ENCODE measurements at regions not wholly inside any gene's neighbourhood (a gene's known extent, or its start where the extent isn't known, plus 50 kb on each side); places are given as distances from the start of the nearest gene placed in this dataset.
"Not testable (repeated sequence)": the region's sequence is repeated elsewhere in the genome, so short reads cannot be mapped to it uniquely, and the experiment has no call there.

GRCh38 chr1:201720522-201720844 is 108.5 kb upstream of the IPO9 start:
- CTCF ChIA-PET: interaction anchor here (0.9 to 1.4 kb wide), 3 partner anchors 11 to 73 kb away, joined by 5 to 8 read pairs (median 5); no protein-coding TSS in a partner anchor
- Mint-ChIP-seq H3K36me3 (ENCODE audit: low read depth) (no peaks in the 10 kb centered on the region), H3K4me3 (no peak overlapping the region), H3K27me3 (ENCODE audit: low read depth) (no peaks in the 10 kb centered on the region), H3K9me3 (no peaks in the 10 kb centered on the region), H3K4me1 (ENCODE audit: low read depth) (no peaks in the 10 kb centered on the region), H3K27ac (no peak overlapping the region)
- DNase-seq: no peak
- intact Hi-C loops (cut with micrococcal nuclease): no loop called here

DNA sequence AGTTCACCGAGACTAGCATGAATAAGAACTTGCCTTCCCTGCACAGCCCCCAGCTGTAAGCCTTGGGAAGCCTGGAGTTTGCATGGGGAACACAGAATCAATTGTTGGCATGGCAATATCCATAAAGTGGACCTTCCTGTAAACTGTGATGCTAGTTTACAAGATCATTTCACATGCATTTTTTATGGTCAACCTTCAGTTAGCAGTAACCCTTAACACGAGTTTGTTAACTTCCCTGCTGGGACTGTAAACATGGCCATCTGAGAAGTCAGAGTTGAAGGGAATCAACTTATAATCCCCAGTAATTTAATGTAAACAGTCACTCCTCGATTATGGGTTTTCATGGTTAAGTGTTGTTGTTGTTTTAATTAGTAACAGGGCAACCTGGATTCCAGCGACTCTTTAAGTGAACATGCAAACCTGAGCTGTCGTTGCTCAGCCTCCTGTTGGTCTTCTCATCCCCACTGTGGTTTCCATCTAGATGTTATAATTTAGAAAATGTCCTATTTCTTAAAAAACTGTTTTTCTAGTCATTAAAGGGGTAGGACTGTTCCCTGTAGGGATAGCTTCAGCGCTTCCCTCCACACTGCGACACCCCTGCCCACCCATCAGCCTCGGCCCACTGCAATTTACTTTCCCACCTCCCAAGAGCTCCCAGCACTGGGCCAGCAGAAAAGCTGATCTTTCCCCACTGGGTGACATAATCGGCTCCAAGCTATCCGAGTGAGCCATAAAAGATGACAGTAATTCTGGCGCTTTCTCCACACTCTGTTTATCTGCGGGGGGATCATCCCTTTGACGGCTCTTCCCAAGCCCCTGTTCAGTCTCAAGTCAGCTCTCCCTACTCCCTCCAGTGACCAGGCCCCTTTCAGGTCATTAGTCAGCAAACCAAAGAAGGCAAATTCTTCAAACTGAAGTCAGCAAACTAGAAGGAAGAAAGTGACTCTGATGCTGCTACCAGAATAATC is 107.6 kb upstream of the IPO9 start:
- DNase-seq: no peak
- no peaks in the 10 kb centered on the region for H3K4me1 Mint-ChIP-seq (ENCODE audit: low read depth)
- H3K36me3 Mint-ChIP-seq (ENCODE audit: low read depth): no peaks in the 10 kb centered on the region
- intact Hi-C loops (cut with micrococcal nuclease): no loop called here
- CTCF ChIA-PET: interaction anchor here (0.9 to 1.4 kb wide), 2 partner anchors 12 to 16 kb away, joined by 5 to 8 read pairs; no protein-coding TSS in a partner anchor
- no peaks in the 10 kb centered on the region for H3K27me3 Mint-ChIP-seq (ENCODE audit: low read depth)
- no peaks in the 10 kb centered on the region for H3K9me3 Mint-ChIP-seq
- H3K4me3 Mint-ChIP-seq: no peak overlapping the region
- H3K27ac Mint-ChIP-seq: no peak overlapping the region

DNA sequence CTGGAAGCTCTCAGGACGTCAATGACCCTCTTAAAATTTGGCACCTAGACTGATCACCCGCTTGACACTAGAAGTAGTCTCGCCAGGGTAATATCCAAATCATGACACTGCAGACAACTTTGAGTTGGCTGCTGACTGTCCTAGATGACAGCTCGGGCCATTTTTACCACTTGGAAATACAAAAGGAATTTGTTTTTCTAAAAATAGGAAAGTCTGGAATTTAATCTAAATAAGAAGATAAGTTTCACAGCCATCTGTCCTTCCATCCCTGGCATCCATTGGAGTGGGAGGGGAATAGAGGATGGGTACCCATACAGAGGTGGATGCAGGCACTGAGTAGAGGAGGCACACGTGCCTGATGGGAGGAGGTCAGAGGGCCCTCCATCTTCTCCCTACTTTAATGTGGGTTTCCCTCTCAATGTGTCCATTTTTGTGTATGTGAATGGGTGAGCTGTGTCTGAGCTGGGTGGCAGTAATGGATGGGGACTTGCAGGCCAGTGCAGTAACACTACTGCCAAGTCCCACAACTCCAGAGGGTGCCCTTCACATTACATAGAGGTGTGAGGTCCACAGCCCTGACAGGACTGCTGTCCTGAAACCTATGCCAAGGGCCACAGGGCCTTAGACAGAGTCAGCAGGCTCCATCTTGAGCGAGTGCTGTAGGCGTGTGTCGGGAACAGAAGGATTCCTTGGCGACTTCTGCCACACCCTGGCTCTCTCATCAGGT is 104.8 kb upstream of the IPO9 start:
- intact Hi-C loops (cut with micrococcal nuclease): no loop called here
- Mint-ChIP-seq H3K27ac (no peak overlapping the region), H3K36me3 (ENCODE audit: low read depth) (no peaks in the 10 kb centered on the region), H3K4me3 (no peak overlapping the region), H3K4me1 (ENCODE audit: low read depth) (no peaks in the 10 kb centered on the region), H3K27me3 (ENCODE audit: low read depth) (no peaks in the 10 kb centered on the region), H3K9me3 (no peaks in the 10 kb centered on the region)
- DNase-seq: no peak
- CTCF ChIA-PET: interaction anchor here (1.2 to 2.0 kb wide), 3 partner anchors 13 to 69 kb away, joined by 3 to 5 read pairs (median 3); no protein-coding TSS in a partner anchor

DNA sequence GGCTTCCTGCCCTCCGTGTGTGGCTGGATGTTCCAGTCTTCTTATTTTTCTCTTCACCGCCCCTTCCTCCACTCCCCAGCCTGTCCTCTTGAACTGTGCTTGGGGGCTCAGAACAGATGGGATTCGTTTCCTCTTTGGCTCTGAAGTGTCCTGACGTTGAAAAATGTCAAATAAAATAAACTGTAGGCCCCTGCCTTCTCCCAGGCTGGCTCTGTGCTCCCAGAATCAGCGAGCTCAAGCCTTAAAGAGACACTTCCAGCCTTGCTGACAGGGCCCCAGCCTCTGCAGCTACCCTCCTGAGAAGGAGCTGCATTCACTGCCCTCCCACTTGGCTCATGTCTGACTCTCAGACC is 104.2 kb upstream of the IPO9 start:
- intact Hi-C loops (cut with micrococcal nuclease): no loop called here
- Mint-ChIP-seq H3K9me3 (no peaks in the 10 kb centered on the region), H3K4me3 (no peak overlapping the region), H3K27me3 (ENCODE audit: low read depth) (no peaks in the 10 kb centered on the region), H3K4me1 (ENCODE audit: low read depth) (no peaks in the 10 kb centered on the region), H3K36me3 (ENCODE audit: low read depth) (no peaks in the 10 kb centered on the region), H3K27ac (no peak overlapping the region)
- CTCF ChIA-PET: no interaction called here
- no peak for DNase-seq

DNA sequence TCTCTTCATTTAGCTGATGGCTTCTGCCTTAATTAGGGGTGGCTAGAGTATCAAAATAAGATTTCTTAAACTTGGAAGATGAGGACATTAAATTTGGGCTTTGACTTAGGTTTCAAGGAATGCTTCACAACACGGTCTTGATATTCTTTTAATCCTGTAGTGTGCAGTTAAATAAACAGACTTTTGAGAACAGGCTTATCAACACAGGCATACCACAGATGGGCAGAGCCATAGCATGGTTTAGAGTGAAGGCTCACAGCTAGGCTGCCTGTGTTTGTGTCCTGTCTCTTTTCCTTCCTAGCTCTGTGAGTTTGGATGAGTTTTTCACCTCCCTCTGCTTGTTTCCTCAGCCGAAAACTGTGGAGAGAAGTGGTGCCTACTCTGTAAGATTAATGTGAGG is 102.3 kb upstream of the IPO9 start:
- Mint-ChIP-seq H3K27ac (no peak overlapping the region), H3K27me3 (ENCODE audit: low read depth) (peaks cover 3% of the 10 kb centered on the region), H3K4me3 (no peak overlapping the region), H3K9me3 (no peaks in the 10 kb centered on the region), H3K4me1 (ENCODE audit: low read depth) (no peaks in the 10 kb centered on the region), H3K36me3 (ENCODE audit: low read depth) (no peaks in the 10 kb centered on the region)
- DNase-seq: no peak
- CTCF ChIA-PET: interaction anchor here (1.8 kb wide), 1 partner anchor 17 kb away, joined by 10 read pairs; no protein-coding TSS in a partner anchor
- intact Hi-C loops (cut with micrococcal nuclease): no loop called here

DNA sequence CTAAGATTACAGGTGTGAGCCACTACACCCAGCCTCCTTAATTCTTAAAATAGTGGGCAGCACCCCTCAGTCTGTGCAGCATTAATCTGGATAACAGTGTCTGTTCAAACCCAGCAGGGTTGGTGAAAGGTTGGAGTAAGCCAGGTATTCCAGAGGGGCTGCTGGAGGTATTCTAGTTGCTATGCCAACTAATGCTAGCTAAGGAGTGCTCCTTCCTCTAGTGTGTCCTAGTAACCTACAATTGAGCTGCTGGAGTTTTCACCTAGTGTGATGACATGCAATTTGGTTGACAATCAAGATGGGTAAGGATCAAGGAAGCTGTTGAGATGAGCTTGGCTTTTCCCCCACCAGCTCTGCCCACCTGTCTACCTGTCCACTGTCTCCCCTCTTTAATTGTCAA is 100.2 kb upstream of the IPO9 start:
- no peaks in the 10 kb centered on the region for H3K4me1 Mint-ChIP-seq (ENCODE audit: low read depth)
- intact Hi-C loops (cut with micrococcal nuclease): no loop called here
- no peak overlapping the region for H3K27ac Mint-ChIP-seq
- no peaks in the 10 kb centered on the region for H3K36me3 Mint-ChIP-seq (ENCODE audit: low read depth)
- H3K9me3 Mint-ChIP-seq: no peaks in the 10 kb centered on the region
- no peak for DNase-seq
- H3K4me3 Mint-ChIP-seq: no peak overlapping the region
- peaks cover 3% of the 10 kb centered on the region for H3K27me3 Mint-ChIP-seq (ENCODE audit: low read depth)
- CTCF ChIA-PET: interaction anchor here (1.5 kb wide), 1 partner anchor 64 kb away, joined by 5 read pairs; no protein-coding TSS in a partner anchor

GRCh38 chr1:201729973-201730608 is 98.9 kb upstream of the IPO9 start:
- H3K4me3 Mint-ChIP-seq: no peak overlapping the region
- intact Hi-C loops (cut with micrococcal nuclease): no loop called here
- H3K27ac Mint-ChIP-seq: no peak overlapping the region
- no peaks in the 10 kb centered on the region for H3K9me3 Mint-ChIP-seq
- H3K36me3 Mint-ChIP-seq (ENCODE audit: low read depth): no peaks in the 10 kb centered on the region
- no peak for DNase-seq
- CTCF ChIA-PET: interaction anchor here (1.5 kb wide), 1 partner anchor 63 kb away, joined by 5 read pairs; no protein-coding TSS in a partner anchor
- no peaks in the 10 kb centered on the region for H3K4me1 Mint-ChIP-seq (ENCODE audit: low read depth)
- H3K27me3 Mint-ChIP-seq (ENCODE audit: low read depth): peaks cover 3% of the 10 kb centered on the region

GRCh38 chr1:201730611-201731010 is 98.3 kb upstream of the IPO9 start:
- no peaks in the 10 kb centered on the region for H3K4me1 Mint-ChIP-seq (ENCODE audit: low read depth)
- H3K36me3 Mint-ChIP-seq (ENCODE audit: low read depth): no peaks in the 10 kb centered on the region
- intact Hi-C loops (cut with micrococcal nuclease): no loop called here
- CTCF ChIA-PET: no interaction called here
- H3K9me3 Mint-ChIP-seq: no peaks in the 10 kb centered on the region
- no peak overlapping the region for H3K27ac Mint-ChIP-seq
- no peak overlapping the region for H3K4me3 Mint-ChIP-seq
- DNase-seq: no peak
- H3K27me3 Mint-ChIP-seq (ENCODE audit: low read depth): peaks cover 3% of the 10 kb centered on the region

GRCh38 chr1:201731142-201731541 is 97.8 kb upstream of the IPO9 start:
- peaks cover 3% of the 10 kb centered on the region for H3K27me3 Mint-ChIP-seq (ENCODE audit: low read depth)

GRCh38 chr1:201731592-201731991 is 97.4 kb upstream of the IPO9 start:
- CTCF ChIA-PET: interaction anchor here (0.5 to 1.1 kb wide), 5 partner anchors 22 to 219 kb away, joined by 3 to 5 read pairs (median 4); no protein-coding TSS in a partner anchor
- no peaks in the 10 kb centered on the region for H3K4me1 Mint-ChIP-seq (ENCODE audit: low read depth)
- DNase-seq: no peak
- intact Hi-C loops (cut with micrococcal nuclease): no loop called here
- no peak overlapping the region for H3K4me3 Mint-ChIP-seq
- no peaks in the 10 kb centered on the region for H3K36me3 Mint-ChIP-seq (ENCODE audit: low read depth)
- peaks cover 3% of the 10 kb centered on the region for H3K27me3 Mint-ChIP-seq (ENCODE audit: low read depth)
- no peaks in the 10 kb centered on the region for H3K9me3 Mint-ChIP-seq
- no peak overlapping the region for H3K27ac Mint-ChIP-seq

More at GRCh38 chr1:201731142-201731541, 97.8 kb upstream of the IPO9 start:
- CTCF ChIA-PET: interaction anchor here (0.5 to 1.1 kb wide), 4 partner anchors 22 to 171 kb away, joined by 3 to 5 read pairs (median 4); no protein-coding TSS in a partner anchor
- H3K4me1 Mint-ChIP-seq (ENCODE audit: low read depth): no peaks in the 10 kb centered on the region
- no peaks in the 10 kb centered on the region for H3K36me3 Mint-ChIP-seq (ENCODE audit: low read depth)
- no peak overlapping the region for H3K4me3 Mint-ChIP-seq
- H3K9me3 Mint-ChIP-seq: no peaks in the 10 kb centered on the region
- no peak overlapping the region for H3K27ac Mint-ChIP-seq
- intact Hi-C loops (cut with micrococcal nuclease): no loop called here
- DNase-seq: no peak

- Mint-ChIP-seq H3K27me3 (ENCODE audit: low read depth) (peaks cover 3% of the 10 kb centered on the region), H3K4me1 (ENCODE audit: low read depth) (no peaks in the 10 kb centered on the region), H3K36me3 (ENCODE audit: low read depth) (no peaks in the 10 kb centered on the region), H3K4me3 (no peak overlapping the region), H3K9me3 (no peaks in the 10 kb centered on the region), H3K27ac (no peak overlapping the region)
- no peak for DNase-seq
- CTCF ChIA-PET: interaction anchor here (0.7 to 0.9 kb wide), 2 partner anchors 173 to 220 kb away, joined by 3 to 5 read pairs; no protein-coding TSS in a partner anchor
- intact Hi-C loops (cut with micrococcal nuclease): no loop called here
Observed at GRCh38 chr1:201732351-201732750, 96.6 kb upstream of the IPO9 start.

- CTCF ChIA-PET: interaction anchor here (1.1 kb wide), 1 partner anchor 25 kb away, joined by 3 read pairs; no protein-coding TSS in a partner anchor
- DNase-seq; H3K27ac Mint-ChIP-seq; H3K9me3 Mint-ChIP-seq; H3K4me3 Mint-ChIP-seq; intact Hi-C loops (cut with micrococcal nuclease); H3K4me1 Mint-ChIP-seq (ENCODE audit: low read depth); H3K36me3 Mint-ChIP-seq (ENCODE audit: low read depth): not testable (repeated sequence)
- H3K27me3 Mint-ChIP-seq (ENCODE audit: low read depth): peaks cover 11% of the 10 kb centered on the region
Observed at GRCh38 chr1:201734221-201734620, 94.7 kb upstream of the IPO9 start.
